Activated CD8-positive, alpha-beta memory T cell treated with anti-CD3 and anti-CD28 coated beads for 36 hours (primary cell): ENCODE measurements at regions not wholly inside any gene's neighbourhood (a gene's known extent, or its start where the extent isn't known, plus 50 kb on each side); places are given as distances from the start of the nearest gene placed in this dataset.
"Not testable (repeated sequence)": the region's sequence is repeated elsewhere in the genome, so short reads cannot be mapped to it uniquely, and the experiment has no call there.

Experiments used
- CTCF ChIA-PET: fragments of 350-600 bp; sonication (Branson Sonifier 250); formaldehyde crosslinking; loops from one replicate; lab custom pipeline; 2021; ENCODE audit warnings: antibody characterized with exemption; lab: Charles Lee
- POLR2A ChIA-PET: fragments of 350-600 bp; sonication (Branson Sonifier 250); formaldehyde crosslinking; loops from one replicate; lab custom pipeline; 2021; ENCODE audit warnings: antibody characterized with exemption; lab: Charles Lee

DNA sequence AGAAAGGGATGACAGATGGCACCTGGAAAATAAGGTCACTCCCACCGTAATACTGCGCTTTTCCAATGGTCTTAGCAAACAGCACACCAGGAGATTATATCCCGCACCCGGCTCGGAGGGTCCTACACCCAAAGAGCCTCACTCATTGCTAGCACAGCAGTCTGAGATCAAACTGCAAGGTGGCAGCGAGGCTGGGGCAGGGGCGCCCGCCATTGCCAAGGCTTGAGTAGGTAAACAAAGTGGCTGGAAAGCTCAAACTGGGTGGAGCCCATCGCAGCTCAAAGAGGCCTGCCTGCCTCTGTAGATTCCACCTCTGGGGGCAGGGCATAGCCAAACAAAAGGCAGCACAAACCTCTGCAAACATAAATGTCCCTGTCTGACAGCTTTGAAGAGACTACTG lies 953.8 kb upstream of the EPHA6 start:
- POLR2A ChIA-PET, CTCF ChIA-PET: not testable (repeated sequence)

- ChIA-PET CTCF (no interaction called here), POLR2A (no interaction called here)
Observed at GRCh38 chr3:95883801-95884200, 930.6 kb upstream of the EPHA6 start.

DNA sequence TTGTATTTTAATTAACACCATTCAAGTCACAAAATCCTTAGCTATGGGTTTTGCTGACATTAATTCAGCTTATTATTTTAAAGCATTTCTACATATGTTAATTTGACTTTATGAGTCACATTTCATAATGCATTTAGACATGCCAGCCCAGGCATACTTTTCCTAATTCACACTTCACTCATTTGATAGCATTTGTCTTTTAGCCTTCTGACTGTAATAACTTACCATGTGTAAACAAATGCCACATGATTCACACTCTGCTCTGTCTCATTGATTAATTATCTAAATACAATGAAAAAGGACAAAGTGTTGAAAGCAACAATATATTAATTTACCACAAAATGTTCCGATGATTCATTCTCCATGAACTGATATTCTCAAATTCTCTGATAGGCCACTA lies 927.8 kb upstream of the EPHA6 start:
- ChIA-PET POLR2A (no interaction called here), CTCF (no interaction called here)

- ChIA-PET CTCF (no interaction called here), POLR2A (no interaction called here)
Observed at GRCh38 chr3:95887114-95887513, 927.3 kb upstream of the EPHA6 start.

GRCh38 chr3:95894820-95895219 lies 919.6 kb upstream of the EPHA6 start:
- ChIA-PET POLR2A (no interaction called here), CTCF (no interaction called here)

DNA sequence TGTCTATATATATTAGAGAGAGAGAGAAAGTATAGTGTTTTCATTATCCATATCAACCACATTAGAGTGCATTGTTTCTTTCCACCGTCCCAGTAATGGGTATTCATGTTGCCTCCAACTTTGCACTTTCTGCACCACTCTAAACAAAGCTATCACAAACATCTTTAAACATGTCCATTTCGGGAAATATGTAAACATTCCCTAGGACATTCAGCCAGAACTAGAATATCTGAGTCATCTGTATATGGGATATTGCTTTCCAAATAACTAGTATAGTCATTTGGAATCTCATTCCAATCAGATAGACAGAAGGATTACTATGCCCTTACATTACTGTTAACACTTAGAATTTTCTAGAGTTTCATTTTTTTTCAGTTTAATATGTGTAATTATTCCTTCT lies 914.9 kb upstream of the EPHA6 start:
- CTCF ChIA-PET: no interaction called here

DNA sequence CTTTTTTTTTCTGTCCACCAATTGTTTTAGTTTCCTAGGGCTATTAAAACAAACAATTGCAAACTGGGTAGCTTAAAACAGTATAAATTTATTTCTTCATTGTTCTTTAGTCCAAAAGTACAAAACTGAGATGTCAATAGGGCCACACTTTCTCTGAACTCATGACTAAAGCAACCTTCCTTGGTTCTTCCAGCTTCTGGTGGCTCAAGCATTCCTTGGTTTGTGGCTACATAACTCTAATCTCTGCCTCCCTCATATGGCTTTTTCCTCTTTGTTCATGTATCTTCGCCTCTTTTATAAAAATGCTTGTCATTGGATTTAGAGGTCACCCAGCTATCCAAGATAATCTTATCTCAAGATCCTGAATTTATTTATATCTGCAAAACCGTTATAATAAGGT lies 914.5 kb upstream of the EPHA6 start:
- CTCF ChIA-PET: no interaction called here
- POLR2A ChIA-PET: interaction anchor here (0.7 kb wide), 1 partner anchor 1194 kb away, joined by 3 read pairs; no protein-coding TSS in a partner anchor

More for the DNA sequence above, 914.9 kb upstream of the EPHA6 start:
- POLR2A ChIA-PET: no interaction called here

GRCh38 chr3:95901948-95902347 lies 912.4 kb upstream of the EPHA6 start:
- POLR2A ChIA-PET: no interaction called here
- CTCF ChIA-PET: no interaction called here

GRCh38 chr3:95905182-95905581 lies 909.2 kb upstream of the EPHA6 start:
- CTCF ChIA-PET: no interaction called here

DNA sequence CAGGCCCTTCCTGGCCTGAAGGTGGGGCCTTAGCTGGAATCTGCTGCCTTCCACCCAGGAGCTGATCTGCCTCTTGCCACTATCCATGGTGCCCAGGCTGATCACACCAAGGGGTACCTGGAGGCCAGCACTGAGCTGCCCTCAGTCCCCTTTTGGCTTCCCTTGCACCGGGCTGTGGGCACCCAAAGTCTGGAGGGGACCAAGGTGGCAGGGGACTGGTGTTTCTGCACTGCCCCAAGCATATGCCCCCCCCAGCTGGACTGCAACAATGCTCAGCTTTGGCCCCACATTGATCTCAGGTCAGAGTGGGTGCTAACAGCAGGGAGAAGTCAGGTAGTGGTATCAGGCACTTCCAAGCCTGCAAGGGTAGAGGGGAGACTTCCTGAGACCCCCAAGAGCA lies 902.6 kb upstream of the EPHA6 start:
- ChIA-PET CTCF (no interaction called here), POLR2A (no interaction called here)

More at GRCh38 chr3:95905182-95905581, 909.2 kb upstream of the EPHA6 start:
- POLR2A ChIA-PET: no interaction called here

DNA sequence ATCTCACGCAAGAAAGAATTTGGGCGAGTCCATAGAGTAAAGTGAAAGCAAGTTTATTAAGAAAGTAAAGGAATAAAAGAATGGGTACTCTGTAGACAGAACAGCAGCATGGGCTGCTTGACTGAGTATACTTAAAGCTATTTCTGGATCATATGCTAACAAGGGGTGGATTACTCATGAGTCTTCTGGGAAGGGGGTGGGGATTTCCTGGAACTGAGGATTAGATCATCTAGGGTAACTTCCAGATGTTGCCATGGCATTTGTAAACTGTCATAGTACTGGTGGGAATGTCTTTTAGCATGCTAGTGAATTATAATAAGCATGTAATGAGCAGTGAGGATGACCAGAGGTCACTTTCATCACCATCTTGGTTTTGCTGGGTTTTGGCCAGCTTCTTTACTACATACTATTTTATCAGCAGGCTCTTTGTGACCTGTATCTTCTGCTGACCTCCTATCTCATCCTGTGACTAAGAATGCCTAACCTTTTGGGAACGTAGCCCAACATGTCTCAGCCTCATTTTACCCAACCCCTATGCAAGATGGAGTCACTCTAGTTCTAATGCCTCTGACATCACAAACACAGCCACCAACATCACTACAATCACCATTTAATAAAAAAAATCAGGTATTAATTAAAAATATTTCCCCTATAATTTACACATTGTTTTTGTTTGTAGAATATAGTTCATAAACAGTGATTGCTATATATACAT lies 890.7 kb upstream of the EPHA6 start:
- POLR2A ChIA-PET: no interaction called here
- CTCF ChIA-PET: no interaction called here

- ChIA-PET CTCF (no interaction called here), POLR2A (no interaction called here)
Observed at GRCh38 chr3:95926904-95927501, 887.4 kb upstream of the EPHA6 start.

- CTCF ChIA-PET: no interaction called here
Observed at GRCh38 chr3:95934181-95934580, 880.2 kb upstream of the EPHA6 start.

DNA sequence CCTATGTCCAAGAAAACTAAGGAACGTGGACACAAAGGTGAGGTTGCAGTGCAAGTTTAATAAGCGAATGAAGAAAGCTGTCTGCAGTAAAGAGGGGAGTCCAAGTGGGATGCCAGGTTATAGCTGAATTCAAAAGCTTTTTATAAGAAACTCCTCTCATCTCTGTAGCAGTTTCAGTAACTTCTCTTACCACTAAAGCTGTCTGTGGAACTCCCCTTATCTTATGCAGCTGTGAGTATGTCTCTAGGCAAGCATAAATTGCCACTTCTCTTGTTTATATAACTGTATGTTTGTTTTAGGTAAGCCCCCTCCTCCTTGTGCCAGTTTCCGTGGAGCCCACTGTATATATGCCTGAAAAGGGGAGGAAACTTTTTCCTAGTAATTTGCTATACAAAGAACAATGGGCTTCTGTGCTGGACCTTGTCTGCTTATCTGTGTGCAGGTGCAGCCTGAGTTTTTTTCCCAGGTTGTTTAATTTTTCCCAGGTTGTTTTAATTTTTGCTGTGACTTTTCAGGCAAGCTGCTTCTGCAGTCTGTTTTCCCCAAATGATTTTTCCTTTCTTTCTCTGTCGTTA lies 875.1 kb upstream of the EPHA6 start:
- POLR2A ChIA-PET: no interaction called here
- CTCF ChIA-PET: no interaction called here

More at GRCh38 chr3:95934181-95934580, 880.2 kb upstream of the EPHA6 start:
- POLR2A ChIA-PET: no interaction called here

DNA sequence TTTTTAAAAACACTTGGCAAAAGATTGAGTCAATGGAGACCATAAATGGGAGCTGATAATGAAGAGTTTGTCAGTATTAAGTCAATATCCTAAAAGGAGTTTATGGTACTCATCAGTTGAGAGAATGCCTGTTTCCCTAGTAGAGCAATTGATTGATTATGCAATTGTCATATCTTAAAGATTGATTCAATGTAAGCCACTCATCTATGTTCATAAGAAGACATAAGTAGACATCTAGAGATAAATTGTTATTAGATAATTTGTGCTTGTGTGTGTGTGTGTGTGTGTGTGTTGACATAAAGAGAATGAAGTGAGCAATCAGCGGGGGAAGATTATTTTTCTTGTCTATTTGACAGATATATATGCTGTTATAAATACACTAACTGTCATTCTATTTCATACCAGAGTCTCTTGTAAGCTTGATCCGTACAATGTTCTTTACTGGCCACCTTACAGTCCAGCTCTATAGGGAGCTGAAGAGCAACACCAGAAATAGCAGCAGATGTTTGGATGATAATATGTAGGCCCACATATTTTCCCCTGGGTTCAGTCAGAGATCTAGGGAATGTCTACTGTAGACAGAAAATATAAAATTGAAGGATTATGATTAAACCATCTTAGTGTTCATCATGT lies 848.6 kb upstream of the EPHA6 start:
- POLR2A ChIA-PET: no interaction called here
- CTCF ChIA-PET: no interaction called here

GRCh38 chr3:95971573-95971972 lies 842.8 kb upstream of the EPHA6 start:
- POLR2A ChIA-PET: no interaction called here
- CTCF ChIA-PET: no interaction called here

DNA sequence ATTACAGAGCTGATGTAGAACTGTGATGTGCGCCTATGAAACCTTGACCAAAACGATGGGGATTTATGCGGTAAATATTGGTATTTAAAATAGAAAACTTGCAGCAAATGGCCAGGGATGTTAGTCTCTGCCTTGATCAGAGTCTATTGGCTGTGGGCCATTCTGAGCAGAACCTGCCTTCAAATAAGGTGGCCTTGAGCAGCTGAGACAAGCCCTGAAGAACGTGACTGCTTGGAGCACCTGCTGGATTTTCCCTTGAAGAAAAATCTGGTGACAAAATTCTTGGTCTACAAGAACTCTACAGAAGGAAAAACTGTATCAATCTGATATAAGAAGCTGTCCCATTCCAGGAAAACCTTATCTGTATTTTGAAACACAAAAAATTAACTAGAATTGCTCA lies 820.1 kb upstream of the EPHA6 start:
- POLR2A ChIA-PET: no interaction called here

GRCh38 chr3:96000966-96001365 lies 813.4 kb upstream of the EPHA6 start:
- ChIA-PET POLR2A (no interaction called here), CTCF (no interaction called here)

More for the DNA sequence above, 820.1 kb upstream of the EPHA6 start:
- CTCF ChIA-PET: no interaction called here

DNA sequence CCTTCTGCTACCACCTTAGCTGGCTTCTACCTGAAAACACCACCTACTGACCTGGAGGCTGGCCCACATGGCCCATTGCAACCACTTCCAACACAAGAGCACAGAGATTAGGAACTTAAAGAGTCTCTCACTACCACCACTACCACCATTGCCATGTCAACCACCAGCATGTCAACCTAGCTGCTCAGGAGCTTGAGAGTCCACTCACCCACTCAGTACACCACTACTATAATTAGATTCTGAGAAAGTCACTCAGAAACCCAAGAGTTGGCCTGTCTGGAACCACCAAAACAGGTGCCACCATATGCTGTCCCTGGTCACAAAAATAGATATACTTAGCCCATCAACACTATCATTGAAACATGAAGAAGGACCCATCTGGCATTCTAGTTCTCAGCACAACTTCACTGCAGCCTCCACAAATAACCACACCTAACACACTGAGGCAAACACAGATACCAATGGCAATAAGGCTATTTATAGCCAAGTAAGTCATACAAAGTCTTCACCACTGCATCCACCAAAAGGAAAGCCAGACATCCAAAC lies 806.7 kb upstream of the EPHA6 start:
- POLR2A ChIA-PET: no interaction called here
- CTCF ChIA-PET: interaction anchor here (0.6 kb wide), 1 partner anchor 28 kb away, joined by 4 read pairs; no protein-coding TSS in a partner anchor

- CTCF ChIA-PET: no interaction called here
- POLR2A ChIA-PET: no interaction called here
Observed at GRCh38 chr3:96012939-96013338, 801.5 kb upstream of the EPHA6 start.
